NCI-H2081 treated with DMSO at 0.1 percent for 48 hours (cell line): ENCODE measurements at regions not wholly inside any gene's neighbourhood (a gene's known extent, or its start where the extent isn't known, plus 50 kb on each side); places are given as distances from the start of the nearest gene placed in this dataset.

ENCODE experiments used
- DNase-seq: peaks from one replicate; lab custom pipeline; 2025; lab: John Stamatoyannopoulos, UW

- no peak for DNase-seq
These were observed 103.6 kb upstream of the TBL1XR1 start for GRCh38 chr3:177300842-177301241.

GRCh38 chr3:177306252-177306651 is 109.0 kb upstream of the TBL1XR1 start:
- no peak for DNase-seq

GRCh38 chr3:177307391-177307790 is 110.1 kb upstream of the TBL1XR1 start:
- no peak for DNase-seq

GRCh38 chr3:177307826-177308225 is 110.5 kb upstream of the TBL1XR1 start:
- DNase-seq = no peak

GRCh38 chr3:177308286-177308685 is 111.0 kb upstream of the TBL1XR1 start:
- DNase-seq = no peak

- DNase-seq = no peak
These were observed 111.6 kb upstream of the TBL1XR1 start for GRCh38 chr3:177308911-177309310.

- DNase-seq = no peak
These were observed 115.2 kb upstream of the TBL1XR1 start for GRCh38 chr3:177312491-177312890.

GRCh38 chr3:177314897-177315296 is 117.6 kb upstream of the TBL1XR1 start:
- no peak for DNase-seq

GRCh38 chr3:177317247-177317646 is 120.0 kb upstream of the TBL1XR1 start:
- DNase-seq = no peak

- DNase-seq = no peak
These were observed 121.3 kb upstream of the TBL1XR1 start for GRCh38 chr3:177318559-177318958.

- DNase-seq = no peak
These were observed 123.5 kb upstream of the TBL1XR1 start for GRCh38 chr3:177320765-177321247.

GRCh38 chr3:177321819-177322218 is 124.5 kb upstream of the TBL1XR1 start:
- DNase-seq = no peak

- no peak for DNase-seq
These were observed 125.6 kb upstream of the TBL1XR1 start for GRCh38 chr3:177322881-177323280.

GRCh38 chr3:177329854-177330253 is 132.6 kb upstream of the TBL1XR1 start:
- no peak for DNase-seq

GRCh38 chr3:177330779-177331178 is 133.5 kb upstream of the TBL1XR1 start:
- DNase-seq = no peak

GRCh38 chr3:177331203-177331835 is 134.0 kb upstream of the TBL1XR1 start:
- no peak for DNase-seq

GRCh38 chr3:177332955-177333354 is 135.7 kb upstream of the TBL1XR1 start:
- DNase-seq = no peak

GRCh38 chr3:177333533-177334520 is 136.5 kb upstream of the TBL1XR1 start:
- no peak for DNase-seq

- no peak for DNase-seq
These were observed 137.5 kb upstream of the TBL1XR1 start for GRCh38 chr3:177334803-177335202.

GRCh38 chr3:177335728-177336127 is 138.4 kb upstream of the TBL1XR1 start:
- DNase-seq = no peak

GRCh38 chr3:177336873-177337450 is 139.7 kb upstream of the TBL1XR1 start:
- DNase-seq = no peak

- DNase-seq = no peak
These were observed 140.5 kb upstream of the TBL1XR1 start for GRCh38 chr3:177337541-177338331.
